ENCODE measurements at regions not wholly inside any gene's neighbourhood (a gene's known extent, or its start where the extent isn't known, plus 50 kb on each side); places are given as distances from the start of the nearest gene placed in this dataset.

DNA sequence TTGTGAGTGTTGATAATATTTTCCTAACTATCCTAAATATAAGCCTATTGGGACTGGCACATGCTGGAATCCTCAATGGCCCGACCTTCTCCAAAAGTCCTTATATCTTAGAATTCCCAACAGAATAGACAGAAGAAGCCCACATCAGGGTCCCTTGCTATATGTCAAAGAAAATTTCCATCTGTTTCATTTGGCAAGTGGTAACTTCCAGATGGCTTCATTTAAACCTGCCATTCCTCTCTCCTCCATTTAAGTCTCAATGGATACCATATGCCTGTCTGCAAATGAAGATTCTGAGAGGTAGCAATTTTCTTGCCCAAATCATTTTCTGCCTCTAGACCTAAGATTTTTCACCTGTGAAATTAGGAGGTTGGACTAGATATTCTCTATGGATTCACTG lies 73.1 kb upstream of the KCNA4 start:
- no peak overlapping the region for H2AFZ ChIP-seq (ENCODE audit: low read length)
- TF ChIP-seq, protein P1, sequence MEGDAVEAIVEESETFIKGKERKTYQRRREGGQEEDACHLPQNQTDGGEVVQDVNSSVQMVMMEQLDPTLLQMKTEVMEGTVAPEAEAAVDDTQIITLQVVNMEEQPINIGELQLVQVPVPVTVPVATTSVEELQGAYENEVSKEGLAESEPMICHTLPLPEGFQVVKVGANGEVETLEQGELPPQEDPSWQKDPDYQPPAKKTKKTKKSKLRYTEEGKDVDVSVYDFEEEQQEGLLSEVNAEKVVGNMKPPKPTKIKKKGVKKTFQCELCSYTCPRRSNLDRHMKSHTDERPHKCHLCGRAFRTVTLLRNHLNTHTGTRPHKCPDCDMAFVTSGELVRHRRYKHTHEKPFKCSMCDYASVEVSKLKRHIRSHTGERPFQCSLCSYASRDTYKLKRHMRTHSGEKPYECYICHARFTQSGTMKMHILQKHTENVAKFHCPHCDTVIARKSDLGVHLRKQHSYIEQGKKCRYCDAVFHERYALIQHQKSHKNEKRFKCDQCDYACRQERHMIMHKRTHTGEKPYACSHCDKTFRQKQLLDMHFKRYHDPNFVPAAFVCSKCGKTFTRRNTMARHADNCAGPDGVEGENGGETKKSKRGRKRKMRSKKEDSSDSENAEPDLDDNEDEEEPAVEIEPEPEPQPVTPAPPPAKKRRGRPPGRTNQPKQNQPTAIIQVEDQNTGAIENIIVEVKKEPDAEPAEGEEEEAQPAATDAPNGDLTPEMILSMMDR (IDR thresholded peaks at IDR 0.05; ENCODE audit: extremely low read depth, low read depth, low read length), result no peak

DNA sequence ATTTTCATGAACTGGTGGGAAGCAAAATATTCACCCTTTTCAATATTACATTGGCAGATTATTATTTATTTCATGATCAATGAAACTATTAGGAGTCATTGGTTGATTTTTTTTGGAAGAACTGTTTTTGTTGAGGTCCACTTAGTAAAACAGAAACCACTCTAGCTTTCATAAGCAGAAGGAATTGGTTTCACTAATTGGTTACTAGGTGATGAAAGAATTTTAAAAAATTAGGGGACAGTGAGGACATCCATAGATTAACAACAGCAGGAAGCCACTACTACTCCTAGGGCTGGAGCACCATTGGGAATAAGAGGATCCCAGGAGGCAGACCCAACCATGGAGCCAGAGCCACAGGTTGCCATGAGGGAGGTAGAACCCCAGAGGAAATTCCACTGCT lies 74.4 kb upstream of the KCNA4 start:
- no peak for DNase-seq (ENCODE audit: insufficient read length, low spot score, missing footprints)
- TF ChIP-seq, protein P1 (IDR thresholded peaks at IDR 0.05; ENCODE audit: extremely low read depth, low read depth, low read length), result no peak
- Histone ChIP-seq H3K27me3 (ENCODE audit: insufficient read depth, low read length) (no peaks in the 10 kb centered on the region), H2AFZ (ENCODE audit: low read length) (no peak overlapping the region), H3K79me2 (ENCODE audit: insufficient read depth, low read length) (no peaks in the 10 kb centered on the region), H3K27ac (ENCODE audit: low read depth, low read length) (no peak overlapping the region), H3K4me3 (ENCODE audit: insufficient read depth, low read length) (no peak overlapping the region), H3K4me1 (ENCODE audit: insufficient read depth, low read length) (no peaks in the 10 kb centered on the region), H3K9me3 (ENCODE audit: low read depth, low read length) (no peaks in the 10 kb centered on the region), H4K20me1 (ENCODE audit: insufficient read depth, low read length) (no peaks in the 10 kb centered on the region), H3K4me2 (ENCODE audit: insufficient read depth, low read length) (no peak overlapping the region), H3K36me3 (ENCODE audit: insufficient read depth, low read length) (no peaks in the 10 kb centered on the region)

More for the DNA sequence above, 73.1 kb upstream of the KCNA4 start:
- H3K27me3 ChIP-seq (ENCODE audit: insufficient read depth, low read length), result no peaks in the 10 kb centered on the region
- no peaks in the 10 kb centered on the region for H4K20me1 ChIP-seq (ENCODE audit: insufficient read depth, low read length)
- no peak overlapping the region for H3K4me3 ChIP-seq (ENCODE audit: insufficient read depth, low read length)
- H3K36me3 ChIP-seq (ENCODE audit: insufficient read depth, low read length), result no peaks in the 10 kb centered on the region
- no peak for DNase-seq (ENCODE audit: insufficient read length, low spot score, missing footprints)
- no peaks in the 10 kb centered on the region for H3K4me1 ChIP-seq (ENCODE audit: insufficient read depth, low read length)
- no peaks in the 10 kb centered on the region for H3K9me3 ChIP-seq (ENCODE audit: low read depth, low read length)
- no peak overlapping the region for H3K4me2 ChIP-seq (ENCODE audit: insufficient read depth, low read length)
- H3K27ac ChIP-seq (ENCODE audit: low read depth, low read length), result no peak overlapping the region
- no peaks in the 10 kb centered on the region for H3K79me2 ChIP-seq (ENCODE audit: insufficient read depth, low read length)

DNA sequence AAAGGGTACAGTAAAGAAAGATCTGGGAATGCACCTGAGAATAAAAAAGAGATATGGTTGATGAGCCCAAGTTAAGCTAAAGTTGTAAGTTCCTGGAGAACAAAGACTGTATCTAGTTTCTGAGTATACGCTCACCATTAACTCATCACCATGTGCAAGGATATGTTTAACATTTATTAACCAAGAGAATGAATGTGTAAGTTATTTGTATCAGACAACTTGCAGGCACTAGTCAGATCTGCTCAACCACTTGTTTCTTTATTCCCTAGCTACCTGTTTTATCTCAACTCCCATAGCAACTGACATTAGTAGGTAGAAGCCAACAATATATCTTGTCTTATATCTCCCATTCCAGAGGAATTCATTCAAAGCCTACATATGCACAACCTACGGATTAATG lies 74.9 kb upstream of the KCNA4 start:
- Histone ChIP-seq H3K4me3 (ENCODE audit: insufficient read depth, low read length) (no peak overlapping the region), H3K27ac (ENCODE audit: low read depth, low read length) (no peak overlapping the region), H3K4me2 (ENCODE audit: insufficient read depth, low read length) (no peak overlapping the region), H4K20me1 (ENCODE audit: insufficient read depth, low read length) (no peaks in the 10 kb centered on the region), H3K9me3 (ENCODE audit: low read depth, low read length) (no peaks in the 10 kb centered on the region), H3K27me3 (ENCODE audit: insufficient read depth, low read length) (no peaks in the 10 kb centered on the region), H3K36me3 (ENCODE audit: insufficient read depth, low read length) (no peaks in the 10 kb centered on the region), H3K79me2 (ENCODE audit: insufficient read depth, low read length) (no peaks in the 10 kb centered on the region), H3K4me1 (ENCODE audit: insufficient read depth, low read length) (no peaks in the 10 kb centered on the region), H2AFZ (ENCODE audit: low read length) (no peak overlapping the region)
- TF ChIP-seq, protein P1 (IDR thresholded peaks at IDR 0.05; ENCODE audit: extremely low read depth, low read depth, low read length), result no peak
- no peak for DNase-seq (ENCODE audit: insufficient read length, low spot score, missing footprints)

DNA sequence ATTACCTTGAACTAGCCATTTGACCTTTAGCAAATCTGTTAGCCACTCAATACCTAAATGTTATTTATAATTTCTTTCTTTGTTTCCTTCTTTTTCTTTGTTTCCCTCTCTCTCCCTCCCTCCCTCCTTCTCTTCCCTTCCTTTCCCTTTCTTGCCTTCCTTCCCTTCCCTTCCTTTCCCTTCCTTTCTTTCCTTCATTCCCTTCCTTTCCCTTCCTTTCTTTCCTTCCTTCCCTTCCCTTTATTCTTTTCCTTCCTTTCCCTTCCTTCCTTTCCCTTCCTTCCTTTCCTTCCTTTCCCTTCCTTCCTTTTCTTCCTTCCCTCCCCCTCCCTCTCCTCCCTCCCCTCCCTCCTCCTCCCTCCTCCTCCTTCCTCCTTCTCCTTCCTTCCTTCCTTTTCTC lies 75.7 kb upstream of the KCNA4 start:
- no peaks in the 10 kb centered on the region for H3K4me1 ChIP-seq (ENCODE audit: insufficient read depth, low read length)
- H4K20me1 ChIP-seq (ENCODE audit: insufficient read depth, low read length), result no peaks in the 10 kb centered on the region
- TF ChIP-seq, protein P1 (IDR thresholded peaks at IDR 0.05; ENCODE audit: extremely low read depth, low read depth, low read length), result no peak
- H3K36me3 ChIP-seq (ENCODE audit: insufficient read depth, low read length), result no peaks in the 10 kb centered on the region
- H3K9me3 ChIP-seq (ENCODE audit: low read depth, low read length), result no peaks in the 10 kb centered on the region
- H3K4me2 ChIP-seq (ENCODE audit: insufficient read depth, low read length), result no peak overlapping the region
- no peak overlapping the region for H3K4me3 ChIP-seq (ENCODE audit: insufficient read depth, low read length)
- no peak overlapping the region for H3K27ac ChIP-seq (ENCODE audit: low read depth, low read length)
- no peaks in the 10 kb centered on the region for H3K27me3 ChIP-seq (ENCODE audit: insufficient read depth, low read length)
- no peaks in the 10 kb centered on the region for H3K79me2 ChIP-seq (ENCODE audit: insufficient read depth, low read length)
- DNase-seq (ENCODE audit: insufficient read length, low spot score, missing footprints), result no peak
- no peak overlapping the region for H2AFZ ChIP-seq (ENCODE audit: low read length)

All from osteoblast (primary cell).